Large intestine (tissue), 3 donors: ENCODE measurements at regions not wholly inside any gene's neighbourhood (a gene's known extent, or its start where the extent isn't known, plus 50 kb on each side); places are given as distances from the start of the nearest gene placed in this dataset.
"Not testable (repeated sequence)": the region's sequence is repeated elsewhere in the genome, so short reads cannot be mapped to it uniquely, and the experiment has no call there.

Source experiments
- DNase-seq, 2 donors: peaks; one replicate each; pipeline versions ENCODE4 v3.0.0 to v3.0.0-alpha.2; 2013
- H3K27ac ChIP-seq: one replicate; pipeline ENCODE4 v1.5.1; 2013; ENCODE audit warnings: low read length
- H3K27me3 ChIP-seq: 2 replicates; pipeline ENCODE4 v1.6.1; 2013; ENCODE audit warnings: low read length; ENCODE audit not compliant: control insufficient read depth, insufficient read depth
- H3K36me3 ChIP-seq: 2 replicates; pipeline ENCODE4 v1.6.1; 2013; ENCODE audit warnings: low read length; ENCODE audit not compliant: control insufficient read depth, insufficient read depth
- H3K4me1 ChIP-seq: one replicate; pipeline ENCODE4 v1.6.1; 2013; ENCODE audit warnings: low read length; ENCODE audit not compliant: control insufficient read depth, insufficient read depth
- H3K4me3 ChIP-seq: one replicate; pipeline ENCODE4 v1.5.1; 2013; ENCODE audit warnings: low read length
- H3K9me3 ChIP-seq: one replicate; pipeline ENCODE4 v1.6.1; 2013; ENCODE audit warnings: mild to moderate bottlenecking, low read depth, low read length, moderate library complexity; ENCODE audit not compliant: control insufficient read depth
- WGBS: methylation state at CpG from one replicate; pipeline ENCODE4 v1.1.5; 2013; ENCODE audit warnings: low lambda C conversion rate; ENCODE audit not compliant: insufficient coverage; 5-methylcytosine and 5-hydroxymethylcytosine counted together

DNA sequence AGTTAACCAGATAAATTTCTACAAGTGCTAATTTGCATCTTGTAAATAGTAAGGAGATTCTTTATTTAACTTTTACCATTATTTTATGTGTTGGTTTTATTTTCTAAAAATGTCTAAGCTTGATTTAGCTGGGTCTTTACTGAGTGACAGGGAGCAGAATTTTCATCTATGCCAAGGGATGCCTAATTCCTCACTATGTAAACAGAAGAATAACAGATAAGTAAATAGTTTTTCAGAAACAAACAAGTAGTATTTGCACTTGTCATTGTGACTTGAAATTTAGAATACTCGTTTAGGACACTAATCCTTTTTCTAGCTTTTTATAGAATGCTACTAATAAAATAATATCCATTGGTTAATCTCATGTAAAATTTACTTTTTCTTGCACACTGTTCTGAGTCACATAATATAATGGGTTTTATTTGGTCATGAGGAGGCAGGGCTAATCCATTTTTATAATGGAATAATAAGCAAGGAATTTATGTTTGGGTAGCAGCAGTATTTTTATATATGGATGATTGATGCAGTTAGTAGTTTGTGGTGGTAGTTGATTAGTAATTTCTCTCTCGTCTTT is 746.5 kb downstream of the SLC6A15 start:
- WGBS: 15% methylated on average over 2 of the region's 2 CpGs
- Histone ChIP-seq H3K4me3 (no peak overlapping the region), H3K9me3 (no peaks in the 10 kb centered on the region), H3K4me1 (no peaks in the 10 kb centered on the region), H3K27ac (no peak overlapping the region), H3K36me3 (no peaks in the 10 kb centered on the region), H3K27me3 (no peaks in the 10 kb centered on the region)
- no peak for DNase-seq

DNA sequence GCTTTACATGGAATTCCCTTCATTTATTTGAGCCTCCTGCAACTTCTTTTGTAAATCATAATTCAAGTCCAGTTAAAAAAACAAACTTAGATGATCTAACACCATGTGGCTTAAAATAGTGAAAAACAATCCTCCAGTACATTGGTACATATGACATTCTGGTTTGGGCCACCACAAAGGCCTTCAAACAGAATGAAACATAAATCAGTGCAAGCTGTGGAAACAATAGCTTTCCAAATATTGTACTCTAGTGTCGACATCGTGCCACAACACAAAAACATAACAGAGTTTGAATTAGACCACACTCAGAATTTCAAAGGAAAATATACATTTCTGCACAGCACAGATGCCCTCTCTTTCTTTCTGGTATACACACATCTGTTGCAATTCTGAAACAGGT is 751.3 kb downstream of the SLC6A15 start:
- no peak overlapping the region for H3K4me3 ChIP-seq
- H3K9me3 ChIP-seq: no peaks in the 10 kb centered on the region
- no peaks in the 10 kb centered on the region for H3K4me1 ChIP-seq
- H3K27ac ChIP-seq: no peak overlapping the region
- H3K36me3 ChIP-seq: no peaks in the 10 kb centered on the region
- no peak for DNase-seq
- H3K27me3 ChIP-seq: no peaks in the 10 kb centered on the region
- 100% methylated on average over 2 of the region's 2 CpGs for WGBS

DNA sequence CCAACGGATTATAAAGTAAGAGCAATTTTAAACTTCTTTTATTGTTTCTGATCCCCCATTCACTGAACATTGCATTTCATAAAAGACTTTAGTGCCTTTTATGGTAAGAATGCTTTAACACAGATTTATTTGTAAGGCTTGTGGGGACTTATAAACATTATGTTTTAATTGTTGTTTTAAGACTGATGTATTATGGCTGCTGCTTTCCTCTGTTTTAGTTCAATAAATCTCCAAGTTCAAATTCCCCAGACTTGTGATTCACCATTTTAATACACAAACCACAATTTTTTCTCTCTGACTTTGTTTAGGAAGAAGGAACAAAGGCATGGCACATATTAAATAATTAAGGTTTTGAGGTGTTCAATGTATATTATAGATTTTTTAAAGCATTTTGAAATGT is 753.3 kb downstream of the SLC6A15 start:
- H3K9me3 ChIP-seq: peaks cover 7% of the 10 kb centered on the region
- H3K36me3 ChIP-seq: no peaks in the 10 kb centered on the region
- no peak overlapping the region for H3K4me3 ChIP-seq
- no peaks in the 10 kb centered on the region for H3K4me1 ChIP-seq
- DNase-seq: no peak
- H3K27me3 ChIP-seq: no peaks in the 10 kb centered on the region
- H3K27ac ChIP-seq: no peak overlapping the region
- WGBS: 86% methylated on average over 1 of the region's 1 CpG

DNA sequence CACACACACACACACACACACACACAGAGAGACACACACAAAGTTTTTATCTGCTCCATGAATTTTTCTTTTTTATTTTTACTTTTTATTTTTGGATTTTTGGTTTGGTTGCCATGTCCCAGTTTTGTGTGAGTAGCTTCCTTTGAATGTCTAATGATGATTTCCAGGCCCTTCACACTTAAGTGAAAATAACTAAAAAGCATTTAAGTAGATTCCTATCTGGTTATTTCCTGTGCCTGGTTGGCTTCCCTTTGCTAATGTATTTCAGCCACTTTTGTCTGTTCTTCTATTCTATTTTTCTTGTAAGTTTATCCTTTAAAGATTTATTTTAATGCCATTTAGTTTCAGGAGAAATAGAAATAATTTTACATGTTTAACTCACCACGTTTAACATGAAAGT is 755.4 kb downstream of the SLC6A15 start:
- DNase-seq: no peak
- no peaks in the 10 kb centered on the region for H3K36me3 ChIP-seq
- H3K4me3 ChIP-seq: no peak overlapping the region
- peaks cover 8% of the 10 kb centered on the region for H3K9me3 ChIP-seq
- no peak overlapping the region for H3K27ac ChIP-seq
- H3K4me1 ChIP-seq: no peaks in the 10 kb centered on the region
- WGBS: 75% methylated on average over 1 of the region's 1 CpG
- H3K27me3 ChIP-seq: no peaks in the 10 kb centered on the region

DNA sequence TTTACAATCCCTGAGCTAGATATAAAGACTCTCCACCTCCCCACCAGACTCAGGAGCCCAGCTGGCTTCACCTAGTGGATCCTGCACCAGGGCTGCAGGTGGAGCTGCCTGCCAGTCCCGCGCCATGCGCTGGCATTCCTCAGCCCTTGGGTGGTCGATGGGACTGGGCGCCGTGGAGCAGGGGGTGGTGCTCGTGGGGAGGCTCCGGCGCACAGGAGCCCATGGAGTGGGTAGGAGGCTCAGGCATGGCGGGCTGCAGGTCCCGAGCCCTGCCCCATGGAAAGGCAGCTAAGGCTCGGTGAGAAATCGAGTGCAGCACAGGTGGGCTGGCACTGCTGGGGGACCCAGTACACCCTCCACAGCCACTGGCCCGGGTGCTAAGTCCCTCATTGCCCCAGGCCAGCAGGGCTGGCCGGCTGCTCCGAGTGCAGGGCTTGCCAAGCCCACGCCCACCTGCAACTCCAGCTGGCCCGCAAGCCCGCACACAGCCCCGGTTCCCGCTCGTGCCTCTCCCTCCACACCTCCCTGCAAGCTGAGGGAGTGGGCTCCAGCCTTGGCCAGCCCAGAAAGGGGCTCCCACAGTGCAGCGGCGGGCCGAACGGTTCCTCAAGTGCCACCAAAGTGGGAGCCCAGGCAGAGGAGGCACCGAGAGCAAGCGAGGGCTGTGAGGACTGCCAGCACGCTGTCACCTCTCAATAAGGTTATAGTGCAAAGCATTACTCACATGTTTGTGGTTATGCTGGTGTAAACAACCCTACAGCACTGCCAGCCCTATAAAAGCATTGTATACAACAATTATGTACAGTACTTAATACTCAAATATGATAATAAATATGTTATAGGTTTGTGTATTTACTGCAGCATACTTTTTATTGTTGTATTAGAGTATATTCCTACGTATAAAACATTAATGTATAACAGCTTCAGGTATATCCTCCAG is 757.3 kb downstream of the SLC6A15 start:
- not testable (repeated sequence) for H3K9me3 ChIP-seq, H3K27ac ChIP-seq, DNase-seq, H3K4me1 ChIP-seq, H3K36me3 ChIP-seq, H3K4me3 ChIP-seq, H3K27me3 ChIP-seq
- no CpG with 5 or more reads among the region's 30 CpGs for WGBS

DNA sequence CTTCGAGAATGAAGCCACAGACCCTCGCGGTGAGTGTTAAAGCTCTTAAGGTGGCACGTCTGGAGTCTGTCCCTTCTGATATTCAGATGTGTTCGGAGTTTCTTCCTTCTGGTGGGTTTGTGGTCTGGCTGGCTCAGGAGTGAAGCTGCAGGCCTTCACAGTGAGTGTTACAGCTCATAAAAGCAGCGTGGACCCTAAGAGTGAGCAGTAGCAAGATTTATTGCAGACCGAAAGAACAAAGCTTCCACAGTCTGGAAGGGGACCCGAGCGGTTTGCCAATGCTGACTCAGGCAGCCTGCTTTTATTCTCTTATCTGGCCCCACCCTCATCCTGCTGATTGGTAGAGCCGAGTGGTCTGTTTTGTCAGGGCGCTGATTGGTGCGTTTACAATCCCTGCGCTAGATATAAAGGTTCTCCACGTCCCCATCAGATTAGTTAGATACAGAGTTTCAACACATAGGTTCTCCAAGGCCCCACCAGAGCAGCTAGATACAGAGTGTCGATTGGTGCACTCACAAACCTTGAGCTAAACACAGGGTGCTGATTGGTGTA is 758.1 kb downstream of the SLC6A15 start:
- H3K36me3 ChIP-seq, DNase-seq, H3K27me3 ChIP-seq, H3K27ac ChIP-seq, H3K4me3 ChIP-seq, H3K4me1 ChIP-seq, H3K9me3 ChIP-seq: not testable (repeated sequence)
- WGBS: 89% methylated on average over 3 of the region's 15 CpGs

DNA sequence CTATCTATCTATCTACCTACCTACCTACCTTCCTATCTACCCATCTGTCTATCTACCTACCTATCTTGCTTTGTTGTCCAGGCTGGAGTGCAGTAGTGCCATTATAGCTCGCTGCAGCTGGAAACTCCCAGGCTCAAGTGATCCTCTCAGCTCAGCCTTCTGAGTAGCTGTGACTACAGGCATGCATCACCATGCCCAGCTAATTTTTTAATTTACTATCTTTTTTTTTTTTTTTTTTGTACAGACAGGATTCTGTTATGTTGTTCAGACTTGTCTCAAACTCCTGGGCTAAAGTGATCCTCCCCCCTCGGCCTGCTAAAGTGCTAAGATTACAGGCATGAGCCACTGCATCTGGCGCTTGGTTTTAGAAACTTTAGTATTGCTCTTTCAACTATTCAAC is 762.4 kb downstream of the SLC6A15 start:
- Histone ChIP-seq H3K36me3 (no peaks in the 10 kb centered on the region), H3K4me3 (no peak overlapping the region), H3K4me1 (no peaks in the 10 kb centered on the region), H3K27ac (no peak overlapping the region), H3K9me3 (peaks cover 6% of the 10 kb centered on the region), H3K27me3 (no peaks in the 10 kb centered on the region)
- DNase-seq: no peak
- WGBS: 100% methylated on average over 1 of the region's 3 CpGs

DNA sequence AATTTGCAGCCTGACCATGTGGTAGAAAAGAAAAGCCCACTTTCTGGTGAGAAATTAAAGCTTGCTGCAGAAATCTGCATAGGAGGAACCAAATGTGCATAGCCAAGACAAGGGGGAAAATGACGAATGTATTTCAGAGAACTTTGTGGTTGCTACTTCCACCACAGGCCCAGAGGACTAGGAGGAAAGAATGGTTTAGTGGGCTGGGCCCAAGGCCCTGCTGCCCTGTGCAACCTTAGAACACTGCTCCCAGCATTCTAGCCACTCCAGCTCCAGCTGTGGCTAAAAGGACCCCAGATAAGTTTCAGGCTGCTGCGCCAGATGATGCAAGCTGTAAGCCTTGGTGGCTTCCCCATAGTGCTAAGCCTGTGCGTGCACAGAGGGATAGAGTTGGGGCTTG is 764.3 kb downstream of the SLC6A15 start:
- no peaks in the 10 kb centered on the region for H3K4me1 ChIP-seq
- peaks cover 3% of the 10 kb centered on the region for H3K9me3 ChIP-seq
- H3K4me3 ChIP-seq: no peak overlapping the region
- H3K27me3 ChIP-seq: no peaks in the 10 kb centered on the region
- no peak for DNase-seq
- H3K36me3 ChIP-seq: no peaks in the 10 kb centered on the region
- no CpG with 5 or more reads among the region's 3 CpGs for WGBS
- H3K27ac ChIP-seq: no peak overlapping the region

DNA sequence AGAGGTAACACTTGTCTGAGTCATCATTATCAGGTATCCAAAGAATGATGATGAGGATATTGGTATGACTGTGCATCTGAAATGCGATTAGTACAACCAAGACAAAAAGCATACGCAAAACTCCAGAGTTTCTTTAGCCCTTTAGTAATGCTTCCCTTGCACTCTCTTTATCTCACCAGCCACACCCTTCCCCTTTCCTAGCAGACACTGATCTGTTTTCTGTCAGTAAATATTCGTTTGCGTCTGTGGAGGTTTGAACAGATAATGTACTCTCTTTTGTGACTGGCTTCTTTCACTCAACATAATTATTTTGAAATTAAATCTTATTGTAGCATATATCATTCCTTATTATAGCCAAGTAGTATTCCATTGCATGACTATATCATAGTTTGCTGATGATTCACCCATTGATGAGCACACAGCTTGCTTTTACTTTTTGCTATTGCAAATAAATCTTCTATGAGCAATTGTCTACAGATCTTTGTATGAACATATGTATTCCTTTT is 775.7 kb downstream of the SLC6A15 start:
- Histone ChIP-seq H3K4me3 (no peak overlapping the region), H3K9me3 (no peaks in the 10 kb centered on the region), H3K27ac (no peak overlapping the region), H3K27me3 (no peaks in the 10 kb centered on the region), H3K36me3 (no peaks in the 10 kb centered on the region), H3K4me1 (no peaks in the 10 kb centered on the region)
- DNase-seq: no peak
- WGBS: no CpG with 5 or more reads among the region's 4 CpGs

DNA sequence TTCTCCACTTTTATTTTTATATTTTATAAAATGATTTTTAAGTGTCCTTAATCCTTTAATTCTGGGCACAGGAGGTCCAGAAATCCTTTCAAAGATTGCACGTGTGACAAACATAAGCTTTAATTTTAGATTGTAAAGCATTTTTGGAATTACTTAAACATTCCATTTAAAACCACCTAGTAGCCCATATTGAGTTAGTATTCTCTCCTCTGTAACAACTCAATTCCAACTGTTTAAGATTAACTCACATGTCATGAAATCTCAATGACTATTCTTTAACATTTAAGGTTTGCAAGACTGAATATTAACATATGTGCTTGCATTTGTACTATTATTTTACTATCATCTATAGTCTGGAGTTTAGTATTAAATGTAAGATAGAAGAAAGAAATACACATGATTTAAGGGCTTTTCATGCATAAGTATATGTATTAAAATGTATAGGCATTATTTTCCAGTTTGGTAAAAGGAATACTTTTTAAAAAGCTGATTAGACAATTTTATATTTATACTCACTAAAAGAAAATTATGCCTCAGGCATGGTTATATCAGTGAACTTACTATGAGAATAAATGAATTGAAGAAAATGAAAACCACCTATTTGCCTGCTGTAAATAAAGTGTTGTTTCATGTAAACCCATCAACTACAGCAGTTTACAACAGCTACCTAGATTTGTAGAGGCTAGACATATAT is 776.9 kb downstream of the SLC6A15 start:
- no peak overlapping the region for H3K27ac ChIP-seq
- H3K9me3 ChIP-seq: no peaks in the 10 kb centered on the region
- 50% methylated on average over 1 of the region's 1 CpG for WGBS
- no peak for DNase-seq
- H3K4me1 ChIP-seq: no peaks in the 10 kb centered on the region
- no peaks in the 10 kb centered on the region for H3K27me3 ChIP-seq
- H3K4me3 ChIP-seq: no peak overlapping the region
- H3K36me3 ChIP-seq: no peaks in the 10 kb centered on the region
